ENCODE measurements at regions not wholly inside any gene's neighbourhood (a gene's known extent, or its start where the extent isn't known, plus 50 kb on each side); places are given as distances from the start of the nearest gene placed in this dataset.

GRCh38 chr6:144549837-144550747 is 265.0 kb downstream of the UTRN start:
- peaks cover 88% of the 10 kb centered on the region for H3K36me3 Mint-ChIP-seq (ENCODE audit: low read depth)
- no peak for ATAC-seq (ENCODE audit: low read depth)
- no peak for DNase-seq
- intact Hi-C loops (cut with micrococcal nuclease) = no loop called here
- no peak overlapping the region for H3K4me3 Mint-ChIP-seq
- CTCF ChIA-PET = no interaction called here
- H3K4me1 Mint-ChIP-seq = no peaks in the 10 kb centered on the region
- H3K9me3 Mint-ChIP-seq = no peaks in the 10 kb centered on the region
- no peaks in the 10 kb centered on the region for H3K27me3 Mint-ChIP-seq
- POLR2A ChIA-PET = no interaction called here
- no peak for TF ChIP-seq CTCF (IDR thresholded peaks at IDR 0.05)
- no peak overlapping the region for H3K27ac Mint-ChIP-seq

GRCh38 chr6:144551339-144551738 is 266.2 kb downstream of the UTRN start:
- intact Hi-C loops (cut with micrococcal nuclease) = no loop called here
- TF ChIP-seq CTCF (IDR thresholded peaks at IDR 0.05) = no peak
- no peaks in the 10 kb centered on the region for H3K4me1 Mint-ChIP-seq
- CTCF ChIA-PET = interaction anchor here (1.0 kb wide), 1 partner anchor 12 kb away, joined by 3 read pairs; no protein-coding TSS in a partner anchor
- ATAC-seq (ENCODE audit: low read depth) (no peak), DNase-seq (no peak)
- H3K27ac Mint-ChIP-seq = no peak overlapping the region
- H3K4me3 Mint-ChIP-seq = no peak overlapping the region
- H3K9me3 Mint-ChIP-seq = no peaks in the 10 kb centered on the region
- POLR2A ChIA-PET = no interaction called here
- H3K27me3 Mint-ChIP-seq = no peaks in the 10 kb centered on the region
- H3K36me3 Mint-ChIP-seq (ENCODE audit: low read depth) = peaks cover 89% of the 10 kb centered on the region

GRCh38 chr6:144555066-144555465 is 269.9 kb downstream of the UTRN start:
- POLR2A ChIA-PET = no interaction called here
- H3K36me3 Mint-ChIP-seq (ENCODE audit: low read depth) = peaks cover 94% of the 10 kb centered on the region
- ATAC-seq (ENCODE audit: low read depth) (no peak), DNase-seq (no peak)
- no peak for TF ChIP-seq CTCF (IDR thresholded peaks at IDR 0.05)
- no peak overlapping the region for H3K4me3 Mint-ChIP-seq
- H3K4me1 Mint-ChIP-seq = no peaks in the 10 kb centered on the region
- CTCF ChIA-PET = no interaction called here
- H3K27ac Mint-ChIP-seq = peak overlapping the region; percentile 22
- no peaks in the 10 kb centered on the region for H3K9me3 Mint-ChIP-seq
- no peaks in the 10 kb centered on the region for H3K27me3 Mint-ChIP-seq
- intact Hi-C loops (cut with micrococcal nuclease) = no loop called here

GRCh38 chr6:144559865-144560593 is 274.9 kb downstream of the UTRN start:
- peaks cover 66% of the 10 kb centered on the region for H3K36me3 Mint-ChIP-seq (ENCODE audit: low read depth)
- ChIA-PET CTCF (no interaction called here), POLR2A (no interaction called here)
- DNase-seq = no peak
- H3K27ac Mint-ChIP-seq = no peak overlapping the region
- no peak for ATAC-seq (ENCODE audit: low read depth)
- no peak for TF ChIP-seq CTCF (IDR thresholded peaks at IDR 0.05)
- H3K9me3 Mint-ChIP-seq = no peaks in the 10 kb centered on the region
- H3K4me3 Mint-ChIP-seq = no peak overlapping the region
- intact Hi-C loops (cut with micrococcal nuclease) = no loop called here
- no peaks in the 10 kb centered on the region for H3K27me3 Mint-ChIP-seq
- no peaks in the 10 kb centered on the region for H3K4me1 Mint-ChIP-seq

- intact Hi-C loops (cut with micrococcal nuclease) = no loop called here
- ATAC-seq (ENCODE audit: low read depth) = no peak
- no peak overlapping the region for H3K27ac Mint-ChIP-seq
- TF ChIP-seq CTCF (IDR thresholded peaks at IDR 0.05) = no peak
- H3K27me3 Mint-ChIP-seq = no peaks in the 10 kb centered on the region
- no peaks in the 10 kb centered on the region for H3K9me3 Mint-ChIP-seq
- no peak overlapping the region for H3K4me3 Mint-ChIP-seq
- peaks cover 53% of the 10 kb centered on the region for H3K36me3 Mint-ChIP-seq (ENCODE audit: low read depth)
- DNase-seq = no peak
- H3K4me1 Mint-ChIP-seq = no peaks in the 10 kb centered on the region
- ChIA-PET POLR2A (no interaction called here), CTCF (no interaction called here)
Observed at GRCh38 chr6:144561455-144562043, 276.4 kb downstream of the UTRN start.
